Osteocyte (in vitro differentiated cells): ENCODE measurements at regions not wholly inside any gene's neighbourhood (a gene's known extent, or its start where the extent isn't known, plus 50 kb on each side); places are given as distances from the start of the nearest gene placed in this dataset.
"Not testable (repeated sequence)": the region's sequence is repeated elsewhere in the genome, so short reads cannot be mapped to it uniquely, and the experiment has no call there.

Experiments
- DNase-seq: peaks from one replicate; pipeline ENCODE4 v3.0.0; 2021; ENCODE audit warnings: mixed read lengths; ENCODE audit not compliant: unreplicated experiment; ENCODE audit errors: extremely low spot score
- H3K27ac Mint-ChIP-seq: one replicate; pipeline ENCODE4 v1.8.0; 2021; ENCODE audit warnings: mild to moderate bottlenecking, mixed read lengths; ENCODE audit not compliant: unreplicated experiment
- H3K27me3 Mint-ChIP-seq: one replicate; pipeline ENCODE4 v1.8.0; 2021; ENCODE audit warnings: mixed read lengths; ENCODE audit not compliant: unreplicated experiment
- H3K36me3 Mint-ChIP-seq: one replicate; pipeline ENCODE4 v1.8.0; 2021; ENCODE audit warnings: mixed read lengths; ENCODE audit not compliant: unreplicated experiment
- H3K4me1 Mint-ChIP-seq: one replicate; pipeline ENCODE4 v1.8.0; 2021; ENCODE audit warnings: mixed read lengths; ENCODE audit not compliant: unreplicated experiment
- H3K4me3 Mint-ChIP-seq: one replicate; pipeline ENCODE4 v1.8.0; 2021; ENCODE audit warnings: mild to moderate bottlenecking, moderate library complexity, mixed read lengths; ENCODE audit not compliant: unreplicated experiment
- H3K9me3 Mint-ChIP-seq: one replicate; pipeline ENCODE4 v1.8.0; 2021; ENCODE audit warnings: mixed read lengths; ENCODE audit not compliant: unreplicated experiment
- CTCF ChIP-seq: fragments of 200-600 bp; sonication (generic); IDR thresholded peaks from 2 replicates; pipeline ENCODE4 v1.5.0; 2021; ENCODE audit warnings: antibody characterized with exemption, mild to moderate bottlenecking, moderate library complexity

DNA sequence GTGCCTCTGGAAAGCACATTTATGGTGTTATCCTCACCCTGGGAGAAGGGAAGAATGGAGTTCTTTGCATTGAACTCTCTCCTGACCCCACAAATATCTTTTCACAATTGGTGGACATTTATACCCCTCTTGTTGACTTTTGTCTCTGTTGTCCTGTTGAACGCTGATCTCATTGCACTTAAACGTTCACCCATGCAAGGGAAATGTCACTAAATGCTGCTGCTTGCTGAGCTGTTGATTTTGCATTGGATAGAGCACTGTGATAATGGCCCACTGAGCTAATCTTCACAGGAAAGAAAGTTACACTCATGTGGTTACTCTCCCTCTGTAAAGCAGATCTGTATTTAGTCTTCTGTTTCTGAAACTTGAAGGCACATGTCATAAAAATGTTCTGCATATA, 133.4 kb downstream of the FZD1 start:
- Mint-ChIP-seq H3K4me1 (no peaks in the 10 kb centered on the region), H3K27ac (no peak overlapping the region), H3K27me3 (peaks cover 15% of the 10 kb centered on the region), H3K36me3 (no peaks in the 10 kb centered on the region), H3K9me3 (peaks cover 9% of the 10 kb centered on the region), H3K4me3 (no peak overlapping the region)
- no peak for TF ChIP-seq CTCF
- no peak for DNase-seq

GRCh38 chr7:91398341-91398740, 134.1 kb downstream of the FZD1 start:
- Mint-ChIP-seq H3K4me3 (no peak overlapping the region), H3K4me1 (no peaks in the 10 kb centered on the region), H3K27me3 (peaks cover 17% of the 10 kb centered on the region), H3K9me3 (peaks cover 12% of the 10 kb centered on the region), H3K27ac (no peak overlapping the region), H3K36me3 (no peaks in the 10 kb centered on the region)
- no peak for TF ChIP-seq CTCF
- no peak for DNase-seq

DNA sequence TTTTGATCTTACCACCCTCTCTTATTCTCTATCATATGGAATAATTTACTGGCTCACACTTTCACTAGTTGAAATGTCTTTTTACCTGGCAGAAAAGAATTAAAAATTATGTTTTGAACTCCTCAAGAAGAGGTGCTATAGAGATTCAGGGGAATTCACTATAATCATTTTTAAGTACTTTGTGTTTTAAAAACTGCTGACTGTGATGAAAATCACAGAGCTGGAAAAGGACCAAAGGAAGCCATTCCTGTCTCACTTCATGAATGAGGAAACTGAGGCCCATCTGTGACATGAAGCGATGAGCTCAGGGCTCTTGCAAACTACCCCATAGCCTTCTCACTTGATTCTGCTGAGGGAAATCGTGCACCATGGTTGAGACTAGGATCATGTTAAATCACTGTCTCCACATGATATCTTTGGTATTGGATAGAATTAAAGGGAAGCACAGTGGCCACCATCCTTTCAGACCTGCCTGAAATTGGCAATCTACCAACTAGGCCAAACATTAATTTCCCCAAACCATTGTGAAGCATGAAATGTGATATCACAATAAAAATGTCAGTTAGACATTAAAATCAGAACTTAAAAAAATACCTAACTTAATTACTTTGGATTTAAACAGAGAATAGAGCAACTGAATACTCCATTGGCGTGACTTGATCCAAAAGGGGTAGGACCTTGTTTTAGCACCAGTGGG, 141.0 kb downstream of the FZD1 start:
- DNase-seq: no peak
- no peak overlapping the region for H3K4me3 Mint-ChIP-seq
- no peaks in the 10 kb centered on the region for H3K36me3 Mint-ChIP-seq
- H3K27ac Mint-ChIP-seq: no peak overlapping the region
- H3K4me1 Mint-ChIP-seq: no peaks in the 10 kb centered on the region
- TF ChIP-seq CTCF: no peak
- H3K9me3 Mint-ChIP-seq: peaks cover 12% of the 10 kb centered on the region
- peaks cover 10% of the 10 kb centered on the region for H3K27me3 Mint-ChIP-seq

DNA sequence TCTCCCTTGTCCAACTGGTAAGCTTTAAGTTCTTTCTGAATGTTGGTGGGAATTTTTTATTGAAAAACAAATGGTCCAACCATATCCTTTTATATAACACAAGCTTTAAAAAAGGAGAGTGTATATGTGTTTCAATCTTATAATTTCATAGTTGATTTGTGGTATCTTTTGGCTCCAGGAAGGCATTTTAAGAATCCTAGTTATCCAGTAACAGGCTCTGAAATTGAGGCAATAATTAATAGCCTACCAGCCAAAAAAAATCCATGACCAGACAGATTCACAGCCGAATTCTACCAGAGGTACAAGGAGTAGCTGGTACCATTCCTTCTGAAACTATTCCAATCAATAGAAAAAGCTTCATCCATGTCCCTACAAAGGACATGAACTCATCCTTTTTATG, 141.6 kb downstream of the FZD1 start:
- H3K27me3 Mint-ChIP-seq, H3K4me1 Mint-ChIP-seq, H3K4me3 Mint-ChIP-seq: not testable (repeated sequence)

GRCh38 chr7:91407942-91408341, 143.7 kb downstream of the FZD1 start:
- Mint-ChIP-seq H3K9me3 (peaks cover 3% of the 10 kb centered on the region), H3K4me1 (peaks cover 5% of the 10 kb centered on the region), H3K4me3 (no peak overlapping the region), H3K36me3 (no peaks in the 10 kb centered on the region), H3K27ac (no peak overlapping the region), H3K27me3 (peaks cover 7% of the 10 kb centered on the region)
- TF ChIP-seq CTCF: no peak
- no peak for DNase-seq

More for the DNA sequence above, 141.6 kb downstream of the FZD1 start:
- not testable (repeated sequence) for H3K36me3 Mint-ChIP-seq, H3K27ac Mint-ChIP-seq, DNase-seq
- peaks cover 12% of the 10 kb centered on the region for H3K9me3 Mint-ChIP-seq
